GM23338 (cell line): ENCODE measurements at regions not wholly inside any gene's neighbourhood (a gene's known extent, or its start where the extent isn't known, plus 50 kb on each side); places are given as distances from the start of the nearest gene placed in this dataset.

Experiments
- ATAC-seq: fragments of 200-7000 bp; cut with Tn5 transposase; 3 replicates; pipeline ENCODE4 v1.9.1; 2020
- DNase-seq: peaks from one replicate; pipeline ENCODE4 v3.0.0-alpha.2; 2015; ENCODE audit warnings: low spot score
- H2AFZ ChIP-seq: fragments of 200-600 bp; sonication (generic); 2 replicates; pipeline ENCODE4 v1.8.0; 2016; ENCODE audit warnings: antibody characterized with exemption, mild to moderate bottlenecking, moderate library complexity
- H3F3A ChIP-seq: fragments of 200-600 bp; sonication (generic); replicated peaks from 2 replicates; pipeline ENCODE4 v1.8.0; 2017; ENCODE audit warnings: antibody characterized with exemption, mixed run types, low read depth
- H3K27ac ChIP-seq: fragments of 200-600 bp; sonication (generic); 2 replicates; pipeline ENCODE4 v1.6.1; 2016; ENCODE audit warnings: low read depth
- H3K27me3 ChIP-seq: fragments of 200-600 bp; sonication (generic); 2 replicates; pipeline ENCODE4 v1.8.0; 2016; ENCODE audit warnings: mild to moderate bottlenecking, mixed run types, moderate library complexity; ENCODE audit not compliant: insufficient read depth
- H3K36me3 ChIP-seq: fragments of 200-600 bp; sonication (generic); 2 replicates; pipeline ENCODE4 v1.8.0; 2016; ENCODE audit warnings: mild to moderate bottlenecking; ENCODE audit not compliant: insufficient read depth
- H3K4me1 ChIP-seq: fragments of 200-600 bp; sonication (generic); 2 replicates; pipeline ENCODE4 v1.8.0; 2016; ENCODE audit warnings: mild to moderate bottlenecking, moderate library complexity; ENCODE audit not compliant: insufficient read depth
- H3K4me2 ChIP-seq: fragments of 200-600 bp; sonication (generic); 2 replicates; pipeline ENCODE4 v1.7.1; 2017; ENCODE audit warnings: mixed run types
- H3K4me3 ChIP-seq: fragments of 200-600 bp; sonication (generic); 2 replicates; pipeline ENCODE4 v1.6.1; 2016; ENCODE audit warnings: mixed run types
- H3K79me2 ChIP-seq: fragments of 200-600 bp; sonication (generic); replicated peaks from 2 replicates; pipeline ENCODE4 v1.8.0; 2017; ENCODE audit warnings: mild to moderate bottlenecking; ENCODE audit not compliant: insufficient read depth
- H3K9me2 ChIP-seq: fragments of 200-600 bp; sonication (generic); 2 replicates; pipeline ENCODE4 v1.8.0; 2017; ENCODE audit not compliant: insufficient read depth
- H4K20me1 ChIP-seq: fragments of 200-600 bp; sonication (generic); replicated peaks from 2 replicates; pipeline ENCODE4 v1.8.0; 2017; ENCODE audit warnings: mild to moderate bottlenecking; ENCODE audit not compliant: insufficient read depth
- H3K27ac Mint-ChIP-seq: 2 replicates; pipeline ENCODE4 v1.8.0; 2020; ENCODE audit warnings: inconsistent platforms, mild to moderate bottlenecking, moderate library complexity, mixed read lengths
- H3K27me3 Mint-ChIP-seq: 3 replicates; pipeline ENCODE4 v1.8.0; 2022; ENCODE audit warnings: low read depth, mild to moderate bottlenecking, moderate library complexity, mixed read lengths, inconsistent platforms; ENCODE audit not compliant: insufficient read depth, poor library complexity
- H3K36me3 Mint-ChIP-seq: 3 replicates; pipeline ENCODE4 v1.8.0; 2021; ENCODE audit warnings: low read depth, mild to moderate bottlenecking, inconsistent platforms, moderate library complexity, mixed read lengths
- H3K4me1 Mint-ChIP-seq: 3 replicates; pipeline ENCODE4 v1.8.0; 2020; ENCODE audit warnings: mild to moderate bottlenecking, inconsistent platforms, mixed read lengths
- H3K4me3 Mint-ChIP-seq: 3 replicates; pipeline ENCODE4 v1.8.0; 2021; ENCODE audit warnings: moderate library complexity, mild to moderate bottlenecking, inconsistent platforms, mixed read lengths
- H3K9me3 Mint-ChIP-seq: 3 replicates; pipeline ENCODE4 v1.8.0; 2020; ENCODE audit warnings: moderate library complexity, mild to moderate bottlenecking, inconsistent platforms, mixed read lengths
- CREB1 ChIP-seq: fragments of 250-450 bp; sonication (Bioruptor Pico); IDR thresholded peaks from 2 replicates; pipeline ENCODE4 v1.5.0; 2020; ENCODE audit warnings: low read depth, mild to moderate bottlenecking, moderate library complexity
- CTCF ChIP-seq, 2 experiments: fragments of 200-600 bp in 1 of 2; sonication (generic) in 1 of 2; conservative IDR thresholded peaks; 2 replicates each; pipeline versions ENCODE4 v1.5.1 to v1.6.1; 2016 to 2017; ENCODE audit warnings: antibody characterized with exemption in 2 of 2, low read depth in 2 of 2, mild to moderate bottlenecking in 2 of 2, moderate library complexity in 1 of 2
- ETS1 ChIP-seq: IDR thresholded peaks from 2 replicates; pipeline ENCODE4 v1.6.1; 2016; ENCODE audit warnings: antibody characterized with exemption
- EZH2 ChIP-seq: fragments of 200-600 bp; sonication (generic); IDR thresholded peaks from one replicate; pipeline ENCODE4 v1.8.0; 2017; ENCODE audit warnings: antibody characterized with exemption, mild to moderate bottlenecking, low read depth; ENCODE audit not compliant: unreplicated experiment
- EZH2phosphoT487 ChIP-seq: fragments of 200-600 bp; sonication (generic); IDR thresholded peaks from one replicate; pipeline ENCODE4 v1.8.1; 2018; ENCODE audit warnings: antibody characterized with exemption; ENCODE audit not compliant: unreplicated experiment
- NANOG ChIP-seq: IDR thresholded peaks from 2 replicates; pipeline ENCODE4 v1.6.1; 2016; ENCODE audit warnings: antibody characterized with exemption, borderline replicate concordance
- POLR2AphosphoS5 ChIP-seq: IDR thresholded peaks from 2 replicates; pipeline ENCODE4 v1.6.1; 2016; ENCODE audit warnings: antibody characterized with exemption, low read depth
- REST ChIP-seq: IDR thresholded peaks from one replicate; pipeline ENCODE4 v1.6.1; 2018; ENCODE audit warnings: antibody characterized with exemption; ENCODE audit not compliant: unreplicated experiment
- STAT1 ChIP-seq: IDR thresholded peaks from one replicate; pipeline ENCODE4 v1.6.1; 2016; ENCODE audit warnings: antibody characterized with exemption; ENCODE audit not compliant: unreplicated experiment
- ZNF114 ChIP-seq: fragments of 250-450 bp; sonication (Bioruptor Pico); IDR thresholded peaks from 2 replicates; pipeline ENCODE4 v1.5.0; 2020; ENCODE audit warnings: mild to moderate bottlenecking, moderate library complexity
- ZNF331 ChIP-seq: fragments of 250-450 bp; sonication (Bioruptor Pico); IDR thresholded peaks from 2 replicates; pipeline ENCODE4 v1.5.0; 2020; ENCODE audit warnings: low read depth, mild to moderate bottlenecking, moderate library complexity

GRCh38 chr2:20120569-20121416 is 69.4 kb upstream of the LAPTM4A start:
- Mint-ChIP-seq H3K4me1 (no peaks in the 10 kb centered on the region), H3K27ac (no peak overlapping the region), H3K27me3 (peaks cover 6% of the 10 kb centered on the region), H3K9me3 (no peaks in the 10 kb centered on the region), H3K4me3 (no peak overlapping the region), H3K36me3 (no peaks in the 10 kb centered on the region; the same call in 2 of the 3 replicates)
- Histone ChIP-seq H3K27me3 (no peaks in the 10 kb centered on the region), H3K4me1 (no peaks in the 10 kb centered on the region), H3K79me2 (no peaks in the 10 kb centered on the region), H2AFZ (no peak overlapping the region), H4K20me1 (no peaks in the 10 kb centered on the region), H3K4me2 (no peak overlapping the region), H3K36me3 (no peaks in the 10 kb centered on the region), H3K9me2 (no peaks in the 10 kb centered on the region), H3K27ac (no peak overlapping the region), H3F3A (0 out of 2 replicates have a peak, but pooled peaks cover 7% of the 10 kb centered on the region), H3K4me3 (no peak overlapping the region)
- TF ChIP-seq ZNF114 (CRISPR knock-in tag) = no peak
- no peak for TF ChIP-seq STAT1
- TF ChIP-seq ETS1 = no peak
- TF ChIP-seq POLR2AphosphoS5 = no peak
- no peak for TF ChIP-seq REST
- TF ChIP-seq EZH2 = no peak
- no peak for DNase-seq
- ATAC-seq = no peak

- DNase-seq = no peak
- Histone ChIP-seq H3K79me2 (no peaks in the 10 kb centered on the region), H3K27me3 (no peaks in the 10 kb centered on the region), H2AFZ (no peak overlapping the region), H3K4me1 (no peaks in the 10 kb centered on the region), H4K20me1 (no peaks in the 10 kb centered on the region), H3K4me3 (no peak overlapping the region), H3K9me2 (no peaks in the 10 kb centered on the region), H3K36me3 (no peaks in the 10 kb centered on the region), H3K27ac (no peak overlapping the region), H3F3A (0 out of 2 replicates have a peak, but pooled peaks cover 7% of the 10 kb centered on the region), H3K4me2 (no peak overlapping the region)
- no peak for TF ChIP-seq STAT1
- no peak for TF ChIP-seq CREB1 (CRISPR knock-in tag)
- no peak for TF ChIP-seq CTCF (conservative IDR thresholded peaks at IDR 0.05; ENCODE audit: low read depth in 2 of 2)
- no peak for TF ChIP-seq ZNF331 (CRISPR knock-in tag)
- no peak for TF ChIP-seq EZH2phosphoT487
- no peak for TF ChIP-seq NANOG
- no peak for TF ChIP-seq ETS1
- TF ChIP-seq EZH2 = no peak
- TF ChIP-seq ZNF114 (CRISPR knock-in tag) = no peak
- no peak for TF ChIP-seq POLR2AphosphoS5
- Mint-ChIP-seq H3K27me3 (peaks cover 5% of the 10 kb centered on the region), H3K4me1 (no peaks in the 10 kb centered on the region), H3K36me3 (no peaks in the 10 kb centered on the region; the same call in 2 of the 3 replicates), H3K9me3 (no peaks in the 10 kb centered on the region), H3K4me3 (no peak overlapping the region), H3K27ac (no peak overlapping the region)
- ATAC-seq = no peak
These were observed 66.6 kb upstream of the LAPTM4A start for GRCh38 chr2:20118051-20118450.
